GM18498 (cell line): ENCODE measurements at regions not wholly inside any gene's neighbourhood (a gene's known extent, or its start where the extent isn't known, plus 50 kb on each side); places are given as distances from the start of the nearest gene placed in this dataset.
"Not testable (repeated sequence)": the region's sequence is repeated elsewhere in the genome, so short reads cannot be mapped to it uniquely, and the experiment has no call there.

Experiments used
- ATAC-seq: cut with Tn5 transposase; IDR thresholded peaks from one replicate; pipeline ENCODE4 v1.9.1; 2021; ENCODE audit warnings: mild to moderate bottlenecking, moderate library complexity; ENCODE audit not compliant: unreplicated experiment

DNA sequence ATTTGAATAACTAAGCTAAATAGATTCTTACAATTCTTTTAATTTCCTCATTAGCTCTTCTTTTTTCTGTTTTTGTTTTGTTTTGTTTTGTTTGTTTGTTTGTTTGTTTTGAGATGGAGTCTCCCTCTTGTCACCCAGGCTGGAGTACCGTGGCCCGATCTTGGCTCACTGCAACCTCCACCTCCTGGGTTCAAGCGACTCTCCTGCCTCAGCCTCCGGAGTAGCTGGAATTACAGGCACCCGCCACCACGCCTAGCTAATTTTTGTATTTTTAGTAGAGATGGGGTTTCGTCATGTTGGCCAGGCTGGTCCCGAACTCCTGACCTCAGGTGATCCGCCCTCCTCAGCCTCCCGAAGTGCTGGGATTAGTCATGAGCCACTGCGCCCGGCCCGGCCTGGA lies 70.7 kb upstream of the ZNF658 start:
- not testable (repeated sequence) for ATAC-seq

DNA sequence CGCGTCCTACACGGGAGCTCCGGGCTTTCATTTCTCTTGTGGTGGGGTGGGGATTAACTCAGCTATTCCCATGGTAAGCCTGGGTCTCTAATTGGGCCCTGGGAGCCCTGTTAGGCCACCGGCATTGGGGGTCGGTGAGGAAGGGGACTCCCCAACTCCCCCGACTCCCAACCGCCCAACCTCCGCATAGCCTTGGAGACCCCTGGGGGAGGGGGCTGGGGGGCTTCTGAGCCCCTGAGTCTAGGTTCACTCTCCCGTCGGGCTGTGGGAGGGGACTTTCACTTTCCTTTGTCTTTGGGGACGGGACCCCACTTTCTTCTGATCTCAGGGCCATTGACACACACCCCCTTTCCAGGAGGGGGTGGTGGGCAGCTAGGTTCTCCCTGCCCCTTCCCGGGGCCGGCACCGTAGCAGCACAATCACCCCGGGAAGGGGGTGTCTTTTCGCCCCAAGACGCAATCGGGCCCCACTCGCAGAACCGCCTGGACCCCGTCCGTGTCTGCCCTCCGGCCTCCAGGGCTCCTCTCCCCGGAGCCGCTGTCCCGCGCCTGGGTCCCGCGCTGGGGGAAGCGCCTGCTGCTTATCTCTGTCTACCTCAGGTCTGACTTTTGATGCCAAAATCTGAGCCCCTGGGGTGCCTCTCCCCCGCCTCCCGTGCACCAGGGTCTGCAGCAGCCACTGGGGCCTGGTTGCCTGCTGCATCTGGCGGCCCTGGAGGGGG lies 69.6 kb upstream of the ZNF658 start:
- ATAC-seq = not testable (repeated sequence)

DNA sequence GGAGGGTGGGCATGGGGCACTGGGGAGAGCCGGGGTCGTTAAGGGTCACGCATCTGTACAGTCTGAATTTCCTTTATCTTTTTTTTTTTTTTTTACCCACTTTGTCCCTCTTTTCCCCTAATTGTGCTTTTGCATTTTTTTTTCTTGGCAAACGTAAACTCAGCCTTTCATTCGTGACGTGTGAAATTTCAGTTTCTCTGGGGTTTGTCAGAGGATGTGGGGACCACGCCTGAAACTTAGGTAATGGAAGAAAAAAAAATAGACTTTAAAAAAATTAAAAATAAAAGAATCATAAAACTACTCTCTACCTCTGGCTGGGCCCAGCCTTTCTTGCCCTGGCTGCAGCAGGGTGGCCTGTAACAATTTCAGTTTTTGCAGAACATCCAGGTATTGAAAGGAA lies 68.3 kb upstream of the ZNF658 start:
- not testable (repeated sequence) for ATAC-seq

DNA sequence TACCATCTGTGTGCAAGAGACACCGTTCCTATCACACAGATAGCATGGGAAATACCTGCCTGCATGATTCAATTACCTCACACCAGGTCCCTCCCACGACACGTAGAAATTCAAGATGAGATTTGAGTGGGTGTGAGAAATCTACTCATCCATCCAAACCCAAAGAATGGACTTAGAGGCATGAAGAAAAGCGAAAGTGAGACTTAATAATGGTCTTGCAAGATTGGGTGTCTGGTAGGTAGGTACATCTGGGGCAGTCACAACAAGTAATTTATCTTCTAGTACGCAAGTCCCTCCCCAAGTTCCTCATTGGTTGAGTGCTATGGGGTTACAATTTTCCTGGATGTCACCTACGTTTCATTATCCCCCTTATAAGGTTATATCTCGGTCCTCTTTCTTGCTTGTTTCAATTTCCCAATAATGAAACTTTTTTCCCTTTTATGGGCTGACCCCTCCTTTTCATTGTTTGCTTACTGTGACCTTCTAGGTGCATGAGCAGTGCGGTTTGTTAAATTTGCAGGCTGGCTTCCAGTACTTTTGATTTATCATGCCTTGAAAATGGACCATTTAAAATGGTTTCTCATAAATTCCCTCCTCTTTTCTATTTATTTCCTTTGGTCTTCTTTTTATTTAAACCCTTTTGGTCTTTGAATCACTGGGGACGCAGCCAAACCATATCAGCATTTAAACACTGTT lies 63.1 kb upstream of the ZNF658 start:
- not testable (repeated sequence) for ATAC-seq
